Mucosa of descending colon (tissue), 3 donors: ENCODE measurements at regions not wholly inside any gene's neighbourhood (a gene's known extent, or its start where the extent isn't known, plus 50 kb on each side); places are given as distances from the start of the nearest gene placed in this dataset.

Source experiments
- ATAC-seq: fragments of 200-7000 bp; cut with Tn5 transposase; one replicate; pipeline ENCODE4 v1.9.1; 2020; ENCODE audit warnings: mild to moderate bottlenecking, moderate library complexity
- DNase-seq, 3 donors: peaks; one replicate each; pipeline ENCODE4 v3.0.0-alpha.2; 2020
- H3K36me3 ChIP-seq: fragments of 200-600 bp; one replicate; pipeline ENCODE4 v1.8.0; 2021; ENCODE audit warnings: low read depth, mild to moderate bottlenecking
- H3K4me1 ChIP-seq: fragments of 200-600 bp; one replicate; pipeline ENCODE4 v1.8.0; 2021; ENCODE audit warnings: low read depth, mild to moderate bottlenecking
- H3K4me3 ChIP-seq: fragments of 200-600 bp; one replicate; pipeline ENCODE4 v1.8.0; 2021; ENCODE audit warnings: mild to moderate bottlenecking
- H3K9me3 ChIP-seq: fragments of 200-600 bp; one replicate; pipeline ENCODE4 v1.8.0; 2021; ENCODE audit warnings: mild to moderate bottlenecking
- CTCF ChIP-seq: fragments of 200-600 bp; IDR thresholded peaks from one replicate; pipeline ENCODE4 v1.8.0; 2022; ENCODE audit warnings: antibody characterized with exemption, mild to moderate bottlenecking
- intact Hi-C, 2 donors: fragments of 100-400 bp; cut with DNase I in 1 of 2; cut with micrococcal nuclease in 1 of 2; formaldehyde crosslinking; loops; one replicate each; pipeline versions ENCODE4 v1.11.0 to v1.11.1; 2022; cut with DNase I, micrococcal nuclease
- donor health status: DM: no; HTN: no; CAD: no; lungs with moderate emphysema.
- donor health status: DM: no; HTN: no; CAD: no.
- donor health status: DM: no; HTN: yes; CAD: no.

- no peak for TF ChIP-seq CTCF
- ATAC-seq (no peak), DNase-seq (no peak)
- Histone ChIP-seq H3K36me3 (no peaks in the 10 kb centered on the region), H3K4me1 (no peaks in the 10 kb centered on the region), H3K9me3 (peaks cover 30% of the 10 kb centered on the region), H3K4me3 (no peak overlapping the region)
- intact Hi-C loops, result no loop called here
These were observed 1137.7 kb upstream of the CNTN5 start for GRCh38 chr11:97883086-97883485.

- intact Hi-C loops, result no loop called here
- no peak overlapping the region for H3K4me3 ChIP-seq
- H3K4me1 ChIP-seq, result no peaks in the 10 kb centered on the region
- no peaks in the 10 kb centered on the region for H3K36me3 ChIP-seq
- H3K9me3 ChIP-seq, result peaks cover 28% of the 10 kb centered on the region
- TF ChIP-seq CTCF, result no peak
- ATAC-seq (no peak), DNase-seq (no peak)
These were observed 1132.1 kb upstream of the CNTN5 start for GRCh38 chr11:97888641-97889040.

GRCh38 chr11:97890466-97890865, 1130.3 kb upstream of the CNTN5 start:
- H3K4me3 ChIP-seq, result no peak overlapping the region
- H3K36me3 ChIP-seq, result no peaks in the 10 kb centered on the region
- no peak for TF ChIP-seq CTCF
- H3K9me3 ChIP-seq, result peaks cover 23% of the 10 kb centered on the region
- DNase-seq, result no peak
- ATAC-seq, result no peak
- no peaks in the 10 kb centered on the region for H3K4me1 ChIP-seq
- intact Hi-C loops, result no loop called here

GRCh38 chr11:97893612-97894011, 1127.1 kb upstream of the CNTN5 start:
- ATAC-seq (no peak), DNase-seq (no peak)
- no peak overlapping the region for H3K4me3 ChIP-seq
- TF ChIP-seq CTCF, result no peak
- H3K9me3 ChIP-seq, result peaks cover 40% of the 10 kb centered on the region
- H3K4me1 ChIP-seq, result no peaks in the 10 kb centered on the region
- H3K36me3 ChIP-seq, result no peaks in the 10 kb centered on the region
- intact Hi-C loops, result no loop called here

GRCh38 chr11:97894978-97895377, 1125.8 kb upstream of the CNTN5 start:
- no peaks in the 10 kb centered on the region for H3K36me3 ChIP-seq
- H3K4me1 ChIP-seq, result no peaks in the 10 kb centered on the region
- H3K9me3 ChIP-seq, result peaks cover 46% of the 10 kb centered on the region
- intact Hi-C loops, result no loop called here
- no peak for DNase-seq
- no peak overlapping the region for H3K4me3 ChIP-seq
- no peak for ATAC-seq
- no peak for TF ChIP-seq CTCF

GRCh38 chr11:97895572-97895971, 1125.2 kb upstream of the CNTN5 start:
- DNase-seq (no peak), ATAC-seq (no peak)
- no peaks in the 10 kb centered on the region for H3K4me1 ChIP-seq
- H3K36me3 ChIP-seq, result no peaks in the 10 kb centered on the region
- no peak overlapping the region for H3K4me3 ChIP-seq
- intact Hi-C loops, result no loop called here
- H3K9me3 ChIP-seq, result peaks cover 45% of the 10 kb centered on the region
- TF ChIP-seq CTCF, result no peak
